A673 (cell line): ENCODE measurements at regions not wholly inside any gene's neighbourhood (a gene's known extent, or its start where the extent isn't known, plus 50 kb on each side); places are given as distances from the start of the nearest gene placed in this dataset.

Experiments used
- EZH2 ChIP-seq: fragments of 200-600 bp; sonication (generic); IDR thresholded peaks from 2 replicates; pipeline ENCODE4 v1.6.1; 2017; ENCODE audit warnings: borderline replicate concordance, low read depth, mild to moderate bottlenecking, mixed read lengths, antibody characterized with exemption, low read length; ENCODE audit not compliant: poor library complexity, severe bottlenecking
- TF ChIP-seq, protein P1 (sequence below): fragments of 300-800, 200-600 bp; sonication (generic); conservative IDR thresholded peaks from 2 replicates; pipeline ENCODE4 v1.5.1; 2017; ENCODE audit warnings: low read depth, mild to moderate bottlenecking, antibody characterized with exemption, low read length, moderate library complexity, mixed read lengths

DNA sequence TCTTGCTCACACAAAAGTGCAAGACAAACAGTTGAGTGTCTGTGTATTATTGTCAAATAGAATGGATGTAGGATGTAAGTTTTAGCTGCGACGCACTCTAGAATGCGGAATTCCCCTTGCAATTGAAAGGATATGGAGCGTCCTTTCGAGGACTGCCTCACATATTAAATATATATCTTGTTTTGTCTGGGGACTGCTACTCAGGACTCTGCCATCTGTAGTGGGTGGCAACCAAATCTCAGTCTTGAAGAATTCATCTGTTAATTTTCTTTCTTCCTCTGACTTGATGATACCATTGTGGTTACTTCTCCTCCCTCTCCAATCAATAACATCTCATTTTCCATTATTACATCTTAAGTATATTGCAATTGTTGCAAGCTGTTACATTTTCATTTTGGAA is 121.6 kb downstream of the SOX4 start:
- TF ChIP-seq, protein P1, sequence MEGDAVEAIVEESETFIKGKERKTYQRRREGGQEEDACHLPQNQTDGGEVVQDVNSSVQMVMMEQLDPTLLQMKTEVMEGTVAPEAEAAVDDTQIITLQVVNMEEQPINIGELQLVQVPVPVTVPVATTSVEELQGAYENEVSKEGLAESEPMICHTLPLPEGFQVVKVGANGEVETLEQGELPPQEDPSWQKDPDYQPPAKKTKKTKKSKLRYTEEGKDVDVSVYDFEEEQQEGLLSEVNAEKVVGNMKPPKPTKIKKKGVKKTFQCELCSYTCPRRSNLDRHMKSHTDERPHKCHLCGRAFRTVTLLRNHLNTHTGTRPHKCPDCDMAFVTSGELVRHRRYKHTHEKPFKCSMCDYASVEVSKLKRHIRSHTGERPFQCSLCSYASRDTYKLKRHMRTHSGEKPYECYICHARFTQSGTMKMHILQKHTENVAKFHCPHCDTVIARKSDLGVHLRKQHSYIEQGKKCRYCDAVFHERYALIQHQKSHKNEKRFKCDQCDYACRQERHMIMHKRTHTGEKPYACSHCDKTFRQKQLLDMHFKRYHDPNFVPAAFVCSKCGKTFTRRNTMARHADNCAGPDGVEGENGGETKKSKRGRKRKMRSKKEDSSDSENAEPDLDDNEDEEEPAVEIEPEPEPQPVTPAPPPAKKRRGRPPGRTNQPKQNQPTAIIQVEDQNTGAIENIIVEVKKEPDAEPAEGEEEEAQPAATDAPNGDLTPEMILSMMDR = no peak
- no peak for TF ChIP-seq EZH2
